SK-N-SH treated with all-trans-retinoic acid at 6 μM for 48 hours (cell line): ENCODE measurements at regions not wholly inside any gene's neighbourhood (a gene's known extent, or its start where the extent isn't known, plus 50 kb on each side); places are given as distances from the start of the nearest gene placed in this dataset.

Experiments
- ARNTL ChIP-seq: fragments of 450-650 bp; formaldehyde crosslinking; IDR thresholded peaks from 2 replicates; pipeline ENCODE4 v1.5.0; 2020; ENCODE audit warnings: low read depth, mild to moderate bottlenecking, moderate library complexity, borderline replicate concordance
- ZFP3 ChIP-seq: fragments of 250-450 bp; sonication (Bioruptor Pico); IDR thresholded peaks from 2 replicates; pipeline ENCODE4 v1.5.0; 2020; ENCODE audit warnings: mild to moderate bottlenecking, moderate library complexity
- ZFP30 ChIP-seq: fragments of 450-650 bp; formaldehyde crosslinking; IDR thresholded peaks from 2 replicates; pipeline ENCODE4 v1.5.0; 2022; ENCODE audit warnings: mild to moderate bottlenecking, moderate library complexity
- TF ChIP-seq, protein P1 (sequence below): fragments of 250-450 bp; sonication (Bioruptor Pico); IDR thresholded peaks from 2 replicates; pipeline ENCODE4 v1.8.0; 2020; ENCODE audit warnings: mild to moderate bottlenecking, moderate library complexity, borderline replicate concordance
- TF ChIP-seq, protein P2 (sequence below): fragments of 250-450 bp; sonication (Bioruptor Pico); IDR thresholded peaks from 2 replicates; pipeline ENCODE4 v1.8.0; 2021; ENCODE audit warnings: low read depth, mild to moderate bottlenecking, moderate library complexity, borderline replicate concordance

DNA sequence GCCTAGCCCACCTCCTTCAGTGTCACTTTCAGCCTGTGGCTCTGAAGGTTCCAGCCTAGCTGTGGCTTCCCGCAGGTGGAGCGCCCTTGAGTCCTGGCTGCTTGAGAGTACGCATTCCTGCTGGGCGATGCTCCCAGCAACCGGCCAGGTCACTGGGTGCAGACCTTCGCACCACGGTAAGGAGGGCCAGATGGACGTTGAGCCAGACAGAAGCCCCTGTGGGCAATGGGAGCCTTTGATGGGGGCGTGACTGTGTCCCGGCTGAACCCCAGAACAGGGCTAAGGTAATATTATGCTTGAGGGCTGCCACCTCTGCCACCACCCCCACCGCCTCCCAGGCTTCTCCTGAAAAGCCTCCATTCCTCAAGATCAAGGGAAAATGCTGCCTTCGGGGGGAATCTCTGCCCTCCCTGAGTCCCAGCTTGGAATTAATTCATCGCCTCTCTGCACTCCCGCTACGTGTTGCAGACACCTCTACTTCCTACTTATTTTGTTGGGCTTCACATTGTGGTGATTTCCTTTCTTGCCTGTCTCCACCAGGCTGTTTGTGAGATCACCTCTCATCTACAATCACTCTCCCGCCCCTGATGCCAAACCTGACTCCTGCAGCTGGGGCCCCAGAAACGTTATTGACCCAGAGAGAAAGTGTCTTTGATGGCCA is 144.9 kb upstream of the NECTIN1 start:
- TF ChIP-seq, protein P1, sequence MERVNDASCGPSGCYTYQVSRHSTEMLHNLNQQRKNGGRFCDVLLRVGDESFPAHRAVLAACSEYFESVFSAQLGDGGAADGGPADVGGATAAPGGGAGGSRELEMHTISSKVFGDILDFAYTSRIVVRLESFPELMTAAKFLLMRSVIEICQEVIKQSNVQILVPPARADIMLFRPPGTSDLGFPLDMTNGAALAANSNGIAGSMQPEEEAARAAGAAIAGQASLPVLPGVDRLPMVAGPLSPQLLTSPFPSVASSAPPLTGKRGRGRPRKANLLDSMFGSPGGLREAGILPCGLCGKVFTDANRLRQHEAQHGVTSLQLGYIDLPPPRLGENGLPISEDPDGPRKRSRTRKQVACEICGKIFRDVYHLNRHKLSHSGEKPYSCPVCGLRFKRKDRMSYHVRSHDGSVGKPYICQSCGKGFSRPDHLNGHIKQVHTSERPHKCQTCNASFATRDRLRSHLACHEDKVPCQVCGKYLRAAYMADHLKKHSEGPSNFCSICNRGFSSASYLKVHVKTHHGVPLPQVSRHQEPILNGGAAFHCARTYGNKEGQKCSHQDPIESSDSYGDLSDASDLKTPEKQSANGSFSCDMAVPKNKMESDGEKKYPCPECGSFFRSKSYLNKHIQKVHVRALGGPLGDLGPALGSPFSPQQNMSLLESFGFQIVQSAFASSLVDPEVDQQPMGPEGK (CRISPR knock-in tag), result no peak
- TF ChIP-seq ARNTL (CRISPR knock-in tag), result no peak
- TF ChIP-seq ZFP3 (CRISPR knock-in tag), result no peak
- TF ChIP-seq, protein P2, sequence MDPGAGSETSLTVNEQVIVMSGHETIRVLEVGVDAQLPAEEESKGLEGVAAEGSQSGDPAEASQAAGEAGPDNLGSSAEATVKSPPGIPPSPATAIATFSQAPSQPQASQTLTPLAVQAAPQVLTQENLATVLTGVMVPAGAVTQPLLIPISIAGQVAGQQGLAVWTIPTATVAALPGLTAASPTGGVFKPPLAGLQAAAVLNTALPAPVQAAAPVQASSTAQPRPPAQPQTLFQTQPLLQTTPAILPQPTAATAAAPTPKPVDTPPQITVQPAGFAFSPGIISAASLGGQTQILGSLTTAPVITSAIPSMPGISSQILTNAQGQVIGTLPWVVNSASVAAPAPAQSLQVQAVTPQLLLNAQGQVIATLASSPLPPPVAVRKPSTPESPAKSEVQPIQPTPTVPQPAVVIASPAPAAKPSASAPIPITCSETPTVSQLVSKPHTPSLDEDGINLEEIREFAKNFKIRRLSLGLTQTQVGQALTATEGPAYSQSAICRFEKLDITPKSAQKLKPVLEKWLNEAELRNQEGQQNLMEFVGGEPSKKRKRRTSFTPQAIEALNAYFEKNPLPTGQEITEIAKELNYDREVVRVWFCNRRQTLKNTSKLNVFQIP (CRISPR knock-in tag), result no peak
- no peak for TF ChIP-seq ZFP30 (CRISPR knock-in tag)
